ENCODE measurements at regions not wholly inside any gene's neighbourhood (a gene's known extent, or its start where the extent isn't known, plus 50 kb on each side); places are given as distances from the start of the nearest gene placed in this dataset.

DNA sequence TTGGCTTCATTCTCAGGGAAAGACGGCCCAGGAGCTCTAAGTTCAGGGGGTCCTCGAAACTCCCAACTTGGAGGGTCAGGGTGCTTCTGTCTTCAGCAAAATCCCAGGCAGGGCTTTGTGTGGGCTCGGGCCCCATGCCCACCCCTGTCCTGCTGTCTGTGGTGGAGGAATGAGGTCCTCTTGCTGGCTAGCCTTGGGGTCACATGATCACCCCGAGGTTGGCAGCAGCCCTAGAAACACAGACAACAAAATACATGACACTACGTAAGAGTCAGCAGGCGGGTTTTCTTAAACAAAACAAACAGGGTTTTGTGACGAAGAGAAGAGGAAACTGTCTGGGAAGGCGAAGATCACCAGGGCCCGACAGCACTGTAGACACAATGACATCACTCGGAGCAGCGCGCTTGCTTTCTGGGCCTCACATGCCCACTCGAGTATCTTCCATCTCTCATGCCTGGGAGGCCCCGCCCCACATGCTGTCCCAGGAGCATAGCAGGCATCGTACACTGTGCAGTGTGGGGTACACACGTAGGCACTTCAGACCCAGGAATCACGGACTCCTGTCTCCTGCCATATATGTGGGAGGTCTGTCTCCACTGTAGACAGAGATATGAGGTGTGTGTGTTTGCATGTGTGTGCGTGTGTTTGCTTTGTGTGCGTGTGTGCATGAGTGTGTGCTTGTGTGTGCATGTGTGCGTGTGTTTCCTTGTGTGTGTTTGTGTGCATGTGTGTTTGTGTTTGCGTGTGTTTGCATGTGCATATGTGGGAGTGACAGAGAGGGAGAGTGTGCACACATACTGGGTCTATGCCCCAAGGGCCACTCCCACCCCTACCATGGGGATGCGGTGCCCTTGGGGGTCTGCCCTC lies 94.7 kb downstream of the SIK1 start:
- DNase-seq: peak; percentile 7

- no peak for DNase-seq
Observed at GRCh38 chr21:43331111-43331961, 95.6 kb downstream of the SIK1 start.

- DNase-seq: no peak
Observed at GRCh38 chr21:43330306-43330881, 96.5 kb downstream of the SIK1 start.

GRCh38 chr21:43329711-43330269 lies 97.1 kb downstream of the SIK1 start:
- no peak for DNase-seq

- DNase-seq: no peak
Observed at GRCh38 chr21:43328958-43329691, 97.8 kb downstream of the SIK1 start.

- no peak for DNase-seq
Observed at GRCh38 chr21:43328185-43328957, 98.6 kb downstream of the SIK1 start.

DNA sequence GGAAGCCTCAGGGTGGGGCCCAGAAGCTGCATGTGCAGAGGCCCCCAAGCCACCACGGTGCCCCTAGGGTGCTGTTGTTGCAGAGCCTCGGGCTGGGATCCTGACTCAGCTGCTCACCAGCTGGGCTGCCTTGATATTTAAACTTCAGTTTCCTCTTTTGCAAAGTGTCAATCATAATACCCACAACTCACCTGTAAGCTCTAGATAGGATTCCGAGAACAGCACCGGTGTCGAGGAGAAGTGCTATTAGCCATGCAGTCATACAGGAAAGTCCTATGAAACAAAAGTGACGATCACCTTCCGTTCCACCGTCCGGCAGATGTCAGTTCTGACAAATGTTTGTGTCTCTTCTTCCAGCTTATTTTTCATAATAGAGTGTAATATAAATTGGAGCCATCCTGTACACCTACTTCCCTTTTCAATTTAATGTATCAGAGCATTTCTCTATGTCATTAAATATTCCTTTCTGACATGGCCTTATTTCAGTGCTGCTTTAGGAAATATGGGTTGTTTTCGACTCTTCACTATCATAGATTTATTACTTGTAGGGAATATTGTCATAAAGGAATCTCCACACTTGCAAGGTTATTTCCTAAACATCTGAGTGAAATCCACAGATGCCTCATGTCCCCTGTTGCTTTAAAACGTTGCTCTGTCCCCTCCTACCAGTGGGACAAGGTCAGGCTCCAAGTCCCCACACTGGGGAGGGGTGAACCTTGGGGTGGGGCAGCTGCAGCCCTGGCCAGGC lies 100.8 kb downstream of the SIK1 start:
- no peak for DNase-seq

- no peak for DNase-seq
Observed at GRCh38 chr21:43325036-43325435, 101.9 kb downstream of the SIK1 start.

DNA sequence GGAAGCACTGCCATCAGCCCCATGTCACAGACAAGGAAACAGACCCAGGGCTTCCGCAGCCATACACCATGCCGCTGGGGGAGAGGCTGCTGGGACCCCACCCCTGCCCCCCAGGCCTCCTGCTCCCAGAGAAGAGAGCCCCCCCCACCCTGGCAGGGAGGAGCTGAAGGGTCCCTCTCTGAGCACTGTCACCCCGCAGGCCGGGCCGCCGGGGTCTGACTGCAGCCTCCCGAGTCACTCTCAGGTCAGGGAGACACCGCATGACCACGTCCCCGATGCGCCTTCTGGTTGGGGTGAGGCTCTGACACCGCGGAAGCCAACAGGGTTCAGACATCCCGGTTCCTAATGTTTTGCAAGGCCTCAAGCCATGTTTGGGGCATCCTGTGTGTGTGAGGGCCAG lies 102.3 kb downstream of the SIK1 start:
- no peak for DNase-seq

DNA sequence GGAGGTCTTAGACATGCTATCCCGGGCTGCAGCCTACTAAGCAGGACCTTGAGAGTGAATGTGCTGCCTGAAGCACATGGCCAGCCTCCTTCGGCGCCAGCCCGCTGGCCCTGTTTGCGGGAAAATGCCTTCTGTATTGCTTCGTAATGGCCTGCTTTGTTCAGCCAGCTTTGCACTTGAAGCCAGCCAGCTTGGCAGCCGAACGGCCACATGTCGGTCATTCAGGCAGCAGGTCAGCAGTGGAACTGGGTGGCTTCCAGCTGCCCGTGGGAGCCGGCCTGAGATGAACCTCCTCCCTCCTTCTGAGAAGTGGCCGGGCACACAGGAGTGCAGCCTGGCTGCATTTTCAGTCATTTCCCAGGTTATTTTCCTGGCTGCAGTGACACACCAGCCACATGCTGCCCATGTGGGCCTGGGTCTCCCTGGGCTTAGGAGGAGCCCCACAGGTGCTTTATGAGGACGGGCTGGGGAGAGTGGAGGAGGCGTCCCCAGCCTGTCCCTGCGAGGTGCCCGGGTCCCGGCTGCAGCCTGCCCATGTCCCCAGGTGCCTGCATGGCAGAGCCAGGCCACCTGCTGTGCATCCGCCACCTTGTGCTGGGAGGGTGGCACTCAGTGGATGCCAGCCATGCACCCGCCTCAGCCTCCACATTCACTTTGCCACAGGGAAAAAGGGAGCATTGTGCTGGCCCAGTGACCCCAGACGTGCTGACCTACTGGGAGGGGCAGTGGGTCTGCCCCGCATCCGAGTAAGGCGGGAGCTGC lies 103.5 kb downstream of the SIK1 start:
- no peak for DNase-seq

DNA sequence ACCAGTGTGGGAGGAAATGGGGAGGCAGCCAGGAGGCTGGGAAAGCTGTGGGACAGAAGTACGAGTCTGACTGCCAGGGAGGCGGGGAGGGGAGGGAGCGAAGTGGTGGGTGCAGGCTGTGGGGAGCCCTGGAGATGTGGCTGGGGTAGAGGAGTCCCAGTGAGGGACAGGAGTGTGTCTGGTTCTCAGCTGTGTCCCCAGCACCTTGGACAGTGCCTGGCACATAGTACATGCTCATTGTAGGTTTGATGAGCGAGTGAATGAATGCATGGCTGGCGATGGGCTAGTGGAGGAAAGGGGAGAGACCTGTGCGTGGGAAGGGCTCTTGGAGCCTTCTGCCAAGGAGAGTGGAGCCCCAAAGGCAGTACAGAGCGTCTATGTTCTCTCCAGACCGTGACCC lies 104.1 kb downstream of the SIK1 start:
- no peak for DNase-seq

DNA sequence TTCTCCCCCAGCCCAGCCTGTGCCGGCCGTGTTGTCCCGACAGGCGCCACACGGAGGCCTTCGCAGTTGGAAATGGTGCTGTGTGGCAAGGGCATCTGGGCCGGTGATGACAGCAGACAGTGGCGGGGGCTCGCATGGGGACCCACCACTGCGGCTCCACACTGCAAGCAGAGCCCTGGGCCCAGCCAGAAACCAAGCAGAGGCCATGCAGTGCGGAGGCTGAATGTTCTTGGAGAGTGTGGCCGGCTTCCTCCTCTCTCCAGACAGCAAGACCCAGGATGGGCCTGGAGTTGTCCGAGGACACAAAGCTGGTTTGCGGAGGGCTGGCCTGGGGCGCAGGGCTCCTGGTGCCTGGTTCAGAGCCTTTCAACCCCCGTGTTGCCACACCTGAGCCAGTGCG lies 104.6 kb downstream of the SIK1 start:
- DNase-seq: no peak

GRCh38 chr21:43321611-43322010 lies 105.3 kb downstream of the SIK1 start:
- no peak for DNase-seq

- no peak for DNase-seq
Observed at GRCh38 chr21:43321111-43321510, 105.8 kb downstream of the SIK1 start.

DNA sequence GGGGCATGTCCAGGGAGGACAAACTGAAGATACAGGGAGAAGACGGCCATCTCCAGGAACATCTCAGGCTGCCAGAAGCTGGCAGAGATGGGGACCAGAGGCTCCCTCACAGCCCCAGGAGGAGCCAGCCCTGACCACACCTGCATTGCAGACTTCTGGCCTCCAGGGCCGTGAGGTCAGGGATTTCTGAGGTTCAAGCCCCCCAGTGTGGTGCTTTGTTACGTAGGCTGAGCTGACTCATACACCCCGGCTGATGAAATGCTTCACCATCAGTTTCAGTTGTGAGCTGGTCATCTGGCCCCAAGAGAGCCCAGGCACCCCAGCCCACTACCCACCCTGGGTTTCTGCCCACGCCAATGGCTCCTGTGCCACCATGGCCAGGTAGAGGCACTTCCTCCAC lies 106.4 kb downstream of the SIK1 start:
- no peak for DNase-seq

- DNase-seq: no peak
Observed at GRCh38 chr21:43318841-43319781, 107.8 kb downstream of the SIK1 start.

DNA sequence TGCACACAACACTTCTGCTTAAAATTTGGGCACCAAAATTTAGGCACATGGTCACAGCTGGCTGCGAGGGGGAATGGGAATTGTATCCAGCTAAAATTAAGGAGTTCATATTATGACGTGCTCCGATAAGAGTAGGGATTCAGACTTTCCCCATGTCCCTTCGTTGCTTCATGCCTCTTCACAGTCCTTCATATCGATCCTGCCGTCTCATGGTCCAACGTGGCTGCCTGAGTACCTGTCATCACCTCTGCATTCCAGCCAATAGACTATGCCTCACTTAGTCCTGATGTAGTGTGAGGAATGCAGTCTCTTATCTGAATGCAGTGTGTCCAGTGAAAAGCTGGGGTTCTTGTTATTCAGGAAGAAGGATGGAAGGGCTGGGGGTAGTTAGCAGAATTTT lies 108.6 kb downstream of the SIK1 start:
- DNase-seq: no peak

- DNase-seq: no peak
Observed at GRCh38 chr21:43317959-43318358, 109.0 kb downstream of the SIK1 start.

GRCh38 chr21:43317254-43317748 lies 109.6 kb downstream of the SIK1 start:
- no peak for DNase-seq
